T-helper 2 cell (primary cell): ENCODE measurements at regions not wholly inside any gene's neighbourhood (a gene's known extent, or its start where the extent isn't known, plus 50 kb on each side); places are given as distances from the start of the nearest gene placed in this dataset.

Experiments
- DNase-seq, 5 experiments: peaks; one replicate each; pipeline versions ENCODE4 v3.0.0 to v3.0.0-alpha.2; 2012 to 2022

- DNase-seq, result no peak
These were observed 647.7 kb downstream of the HTR1A start for GRCh38 chr5:63314551-63314950.

GRCh38 chr5:63310644-63311043, 651.6 kb downstream of the HTR1A start:
- no peak for DNase-seq

DNA sequence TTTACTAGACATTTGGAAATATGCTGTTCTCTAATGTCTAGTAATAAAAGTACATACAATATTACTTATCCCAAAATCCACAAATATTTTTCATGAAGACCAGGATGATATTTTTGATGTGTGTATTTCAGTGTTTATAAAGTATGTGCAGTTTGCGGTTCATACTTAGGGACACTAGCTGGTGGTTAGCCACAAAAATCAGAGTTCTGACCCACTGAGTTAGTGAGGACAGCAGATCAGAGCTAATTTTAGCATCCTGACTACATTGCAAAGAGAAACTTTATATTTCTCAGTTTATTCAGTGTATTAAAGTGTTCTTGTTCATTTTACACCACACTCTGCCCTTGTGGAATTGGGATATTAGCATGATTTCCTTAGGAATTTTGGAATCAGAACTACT, 655.3 kb downstream of the HTR1A start:
- no peak for DNase-seq

DNA sequence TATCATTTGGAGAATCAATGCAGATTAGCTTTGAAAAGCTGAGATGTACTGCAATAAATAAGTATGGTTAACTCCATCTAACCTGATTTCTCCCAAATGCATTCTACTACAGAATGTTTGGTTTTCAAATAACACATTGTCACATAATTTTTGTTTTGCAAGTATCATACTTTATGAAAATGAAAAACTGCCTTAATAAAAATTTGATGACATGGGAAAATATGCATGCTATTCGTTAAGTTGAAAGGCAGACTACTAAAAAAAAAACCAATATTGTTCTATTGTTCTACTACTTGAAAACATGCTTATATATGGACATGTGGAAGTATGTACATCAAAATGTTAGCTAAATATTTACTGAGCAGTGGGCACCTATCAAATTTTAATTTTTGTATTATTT, 668.9 kb downstream of the HTR1A start:
- DNase-seq, result no peak

GRCh38 chr5:63286724-63287123, 675.5 kb downstream of the HTR1A start:
- DNase-seq, result no peak

- DNase-seq, result no peak
These were observed 684.8 kb downstream of the LRRC70 start for GRCh38 chr5:63263411-63263810.

- DNase-seq, result no peak
These were observed 683.8 kb downstream of the LRRC70 start for GRCh38 chr5:63262185-63262981.

GRCh38 chr5:63261695-63262094, 683.1 kb downstream of the LRRC70 start:
- DNase-seq, result no peak

- DNase-seq, result no peak
These were observed 677.0 kb downstream of the LRRC70 start for GRCh38 chr5:63255594-63255993.

DNA sequence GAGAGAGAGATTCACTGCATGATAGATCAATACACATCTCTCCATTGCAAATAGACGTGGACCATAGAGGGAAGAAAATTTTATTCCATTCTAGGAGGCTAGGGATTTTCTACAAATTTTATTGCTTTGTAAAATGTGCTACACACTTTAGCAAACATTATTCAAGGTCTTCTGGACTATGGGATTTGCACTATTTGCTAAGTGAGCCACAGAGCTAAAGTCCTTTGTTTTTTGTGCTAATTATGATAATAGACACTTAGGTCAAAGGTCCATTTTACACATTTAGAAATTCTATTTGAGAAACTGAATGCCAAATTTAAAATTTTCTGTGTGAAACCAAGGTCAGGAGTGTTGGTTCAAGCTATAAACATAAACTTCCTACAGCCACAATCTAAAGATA, 672.3 kb downstream of the LRRC70 start:
- no peak for DNase-seq

DNA sequence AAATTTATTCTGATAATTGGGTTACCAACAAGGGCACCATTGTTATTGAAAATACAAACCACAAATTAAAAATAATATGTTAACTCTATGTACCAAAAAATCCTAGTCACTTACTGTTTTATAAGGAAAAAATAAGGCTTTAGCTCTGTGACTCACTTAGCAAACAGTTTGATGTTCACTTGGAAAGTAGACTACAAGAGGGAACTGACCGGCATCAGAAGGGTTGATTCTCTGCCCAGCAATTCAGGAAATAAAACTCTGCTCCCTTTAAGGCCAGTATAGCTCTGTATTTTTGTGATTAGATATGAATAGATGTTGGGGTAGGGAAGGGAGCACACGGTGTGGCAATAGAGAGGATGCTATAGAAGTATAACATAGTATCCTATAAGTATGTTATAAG, 671.3 kb downstream of the LRRC70 start:
- DNase-seq, result no peak

DNA sequence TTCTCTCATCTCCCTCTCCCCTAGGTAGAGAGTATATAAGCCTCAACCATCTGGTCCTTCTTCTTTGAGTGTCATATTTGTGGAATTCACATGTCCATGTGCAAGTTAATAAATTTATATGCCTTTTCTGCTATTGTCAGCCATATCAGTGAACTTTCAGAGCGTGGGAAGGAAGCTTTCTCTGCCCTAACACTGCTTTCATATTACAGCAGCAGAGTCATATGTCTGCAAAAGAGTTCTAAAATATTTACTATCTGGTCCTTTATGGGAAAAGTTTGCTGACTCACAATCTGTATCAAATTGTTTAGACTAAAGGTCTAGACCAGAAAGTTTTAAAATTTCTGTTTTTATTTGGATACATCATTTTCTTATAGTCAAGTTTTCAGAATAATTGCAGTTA, 669.0 kb downstream of the LRRC70 start:
- no peak for DNase-seq

DNA sequence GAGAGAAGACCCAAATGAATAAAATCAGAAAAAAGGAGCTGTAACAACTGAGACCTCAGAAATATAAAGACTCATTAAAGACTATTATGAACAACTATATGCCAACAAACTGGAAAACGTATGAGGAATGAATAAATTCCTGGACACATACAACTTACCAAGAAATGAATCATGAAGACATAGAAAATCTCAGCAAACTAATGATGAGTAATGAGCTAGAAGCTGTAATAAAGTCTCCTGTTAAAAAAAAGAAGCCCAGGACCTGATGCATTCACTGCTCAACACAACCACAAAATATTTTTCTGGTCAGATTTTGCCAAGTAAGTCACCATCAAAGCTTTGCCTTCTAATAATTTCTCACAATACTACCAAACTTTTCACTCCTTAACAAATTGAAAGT, 666.7 kb downstream of the LRRC70 start:
- DNase-seq, result no peak

- no peak for DNase-seq
These were observed 661.6 kb downstream of the LRRC70 start for GRCh38 chr5:63240063-63240755.

GRCh38 chr5:63233911-63234310, 655.3 kb downstream of the LRRC70 start:
- no peak for DNase-seq

DNA sequence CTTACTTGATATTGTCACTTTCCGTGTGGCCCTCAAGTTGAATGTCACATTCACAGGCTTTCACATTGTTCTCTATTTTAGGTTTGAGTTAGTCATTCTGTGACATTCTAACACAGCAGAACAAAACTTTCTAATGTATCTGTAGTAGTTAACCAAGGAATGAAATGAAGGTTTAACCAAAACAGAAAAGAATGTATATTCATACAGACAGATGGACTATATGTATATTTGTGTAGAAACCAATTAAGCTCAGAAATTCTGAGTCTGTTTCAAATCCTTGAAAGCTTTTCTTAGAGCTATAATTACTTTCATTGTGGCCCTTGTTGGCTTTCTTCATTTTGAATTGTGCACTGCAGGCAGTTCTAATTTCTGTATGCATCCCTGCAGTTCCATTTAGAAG, 654.7 kb downstream of the LRRC70 start:
- DNase-seq, result no peak

DNA sequence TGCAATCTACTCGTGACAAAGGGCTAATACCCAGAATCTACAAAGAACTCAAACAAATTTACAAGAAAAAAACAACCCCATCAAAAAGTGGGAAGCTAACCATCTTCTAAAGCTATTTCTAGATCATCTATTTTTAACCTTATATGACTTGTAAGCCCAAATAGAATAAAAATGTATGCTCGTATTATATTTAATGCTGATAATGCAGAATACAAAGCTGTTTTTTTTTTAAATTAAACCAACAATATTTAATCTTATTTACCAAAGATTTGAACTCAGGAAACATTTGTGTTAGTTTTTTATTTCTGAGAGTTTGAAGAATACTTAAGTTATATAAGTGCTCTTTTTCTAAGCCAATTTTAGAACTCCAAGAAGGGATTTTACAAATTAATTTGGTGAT, 652.1 kb downstream of the LRRC70 start:
- no peak for DNase-seq

- DNase-seq, result no peak
These were observed 649.5 kb downstream of the LRRC70 start for GRCh38 chr5:63228154-63228553.

DNA sequence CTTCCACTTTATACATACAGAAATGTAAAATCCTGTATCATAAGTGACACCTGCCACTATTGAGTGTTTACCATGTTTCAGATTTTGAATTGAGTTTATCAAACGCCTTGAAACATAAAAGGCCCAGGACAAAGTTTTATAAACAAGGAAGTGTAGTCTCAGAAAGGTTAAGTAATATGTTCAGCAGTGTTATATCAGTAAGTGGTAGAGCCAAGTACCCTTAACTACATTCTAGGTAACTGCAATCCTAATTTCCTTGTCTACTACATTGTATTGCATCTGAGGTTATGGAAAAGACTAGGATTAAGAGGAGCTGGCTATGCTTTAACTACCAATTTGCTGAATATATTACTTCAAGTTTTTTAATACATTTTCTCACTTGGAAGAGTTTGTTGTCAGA, 641.6 kb downstream of the LRRC70 start:
- no peak for DNase-seq

DNA sequence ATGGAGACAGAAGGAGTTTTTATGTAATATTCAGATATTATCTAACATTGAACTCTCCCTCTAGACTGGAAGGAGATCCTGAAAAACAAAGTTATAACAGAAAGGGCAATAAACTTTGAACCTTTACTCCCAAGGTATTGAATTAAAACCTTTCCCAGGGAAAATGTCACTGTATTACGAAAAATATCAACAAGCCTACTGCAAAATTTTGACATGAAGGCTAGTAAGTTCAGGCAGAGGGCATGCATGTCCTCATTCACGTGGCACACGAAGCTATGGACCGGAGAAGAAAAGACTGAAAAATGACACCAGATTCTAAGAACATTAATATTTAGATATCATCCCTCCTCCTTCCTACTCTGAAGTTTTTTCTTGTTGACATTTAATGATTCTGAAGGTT, 638.8 kb downstream of the LRRC70 start:
- no peak for DNase-seq

- no peak for DNase-seq
These were observed 634.6 kb downstream of the LRRC70 start for GRCh38 chr5:63213256-63213655.

GRCh38 chr5:63211448-63212132, 633.0 kb downstream of the LRRC70 start:
- no peak for DNase-seq

DNA sequence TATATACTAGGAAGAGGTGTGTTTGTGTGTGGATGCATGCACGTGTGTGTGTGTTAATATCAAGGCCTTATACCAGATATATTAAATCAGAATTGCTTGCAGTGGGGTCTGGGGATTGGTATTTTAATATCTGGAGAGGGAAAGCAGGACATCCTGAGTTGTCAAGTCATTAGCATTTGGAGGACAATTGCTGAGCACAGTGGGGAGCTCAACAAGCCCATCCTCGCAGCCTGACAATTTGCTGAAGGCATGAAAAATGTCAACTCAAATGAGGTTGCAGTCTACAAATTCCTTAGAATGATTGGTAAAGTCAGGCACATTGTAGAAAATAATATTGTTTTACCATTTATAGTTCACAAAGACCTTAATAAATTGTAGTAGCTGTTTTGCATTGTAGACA, 627.4 kb downstream of the LRRC70 start:
- no peak for DNase-seq

- DNase-seq, result no peak
These were observed 623.1 kb downstream of the LRRC70 start for GRCh38 chr5:63201738-63202137.
